ENCODE measurements at regions not wholly inside any gene's neighbourhood (a gene's known extent, or its start where the extent isn't known, plus 50 kb on each side); places are given as distances from the start of the nearest gene placed in this dataset.

DNA sequence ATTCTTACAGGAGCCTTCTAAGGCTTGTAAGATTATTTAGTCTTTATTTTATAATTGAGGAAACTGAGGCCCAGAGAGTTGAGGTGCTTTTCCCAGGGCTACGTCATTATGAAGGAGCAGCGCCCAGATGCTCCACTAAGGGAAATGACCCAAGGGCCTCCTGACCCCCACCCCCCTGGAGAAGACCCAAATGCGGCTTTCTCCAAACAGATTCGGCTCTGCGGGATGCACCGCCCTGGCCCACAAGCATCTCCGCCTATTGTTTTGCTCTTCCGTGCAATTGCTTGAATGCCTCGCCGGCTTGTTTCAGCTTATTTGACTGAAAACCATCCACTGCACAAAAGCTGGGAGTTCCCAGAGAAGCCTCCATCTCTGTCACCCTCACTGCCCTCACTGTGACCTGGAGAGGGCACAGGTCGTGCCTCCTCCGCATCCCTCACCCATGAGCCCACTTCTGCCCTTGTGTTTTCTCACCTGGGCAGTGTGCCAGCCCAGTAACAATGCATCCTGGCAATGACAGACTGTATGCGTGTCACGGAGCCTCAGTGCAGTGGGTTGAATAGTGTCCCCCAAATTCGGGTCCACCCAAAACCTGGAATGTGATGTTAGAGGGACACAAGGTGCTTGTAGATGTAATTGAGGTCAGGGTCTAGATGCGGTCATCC lies 790.2 kb downstream of the TBC1D22A start:
- H3K9me3 ChIP-seq (ENCODE audit: control insufficient read depth, insufficient read depth, low read length): peaks cover 35% of the 10 kb centered on the region
- no peak overlapping the region for H3K4ac ChIP-seq (ENCODE audit: low read depth, low read length)
- intact Hi-C loops (cut with micrococcal nuclease): no loop called here
- no peak overlapping the region for H2AFZ ChIP-seq (replicated peaks; ENCODE audit: low read length, poor library complexity)
- ATAC-seq (ENCODE audit: low read depth) (no peak), DNase-seq (no peak)
- WGBS, 2 experiments (ENCODE audit: extremely low coverage in 2 of 2, insufficient read length in 1 of 2): 83% methylated on average over 11 of the region's 16 CpGs; no CpG with 5 or more reads in 1 of the 2 experiments
- no peak overlapping the region for H4K91ac ChIP-seq (ENCODE audit: insufficient read depth, low read depth, low read length)
- H3K4me2 ChIP-seq (ENCODE audit: low read depth, low read length): no peak overlapping the region
- H3K79me1 ChIP-seq (ENCODE audit: low read depth in 1 of 2, low read length in 2 of 2): no peaks in the 10 kb centered on the region
- H4K8ac ChIP-seq (ENCODE audit: low read depth in 2 of 2, low read length in 2 of 2): no peak overlapping the region
- dilution Hi-C loops (cut with HindIII; ENCODE audit: low sequenced_read_pairs, unreplicated experiment): no loop called here
- H3K36me3 ChIP-seq (ENCODE audit: control insufficient read depth, insufficient read depth, low read length): no peaks in the 10 kb centered on the region
- no peak overlapping the region for H2AK5ac ChIP-seq (ENCODE audit: low read depth, low read length)
- no peak overlapping the region for H3K18ac ChIP-seq (ENCODE audit: low read depth, low read length)
- H2AK9ac ChIP-seq (replicated peaks; ENCODE audit: low read depth, low read length, poor library complexity): no peak overlapping the region
- no peak overlapping the region for H4K5ac ChIP-seq (ENCODE audit: low read depth, low read length)
- no peak overlapping the region for H3K27ac ChIP-seq (ENCODE audit: insufficient read depth, low read length)
- H3K9me1 ChIP-seq (ENCODE audit: insufficient read depth, low read length): no peaks in the 10 kb centered on the region
- no peak overlapping the region for H2BK5ac ChIP-seq (ENCODE audit: low read depth, low read length, poor library complexity, severe bottlenecking)
- no peaks in the 10 kb centered on the region for H4K20me1 ChIP-seq (ENCODE audit: insufficient read depth, low read length)
- H3K9ac ChIP-seq (ENCODE audit: low read depth, low read length): no peak overlapping the region
- CTCF ChIA-PET: no interaction called here
- no peaks in the 10 kb centered on the region for H3K27me3 ChIP-seq (ENCODE audit: control insufficient read depth, insufficient read depth, low read length)
- no peak overlapping the region for H2BK15ac ChIP-seq (ENCODE audit: low read depth, low read length)
- no TSS peak for BruUV-seq (replicated peaks)
- no peak overlapping the region for H3K56ac ChIP-seq (ENCODE audit: extremely low read depth, insufficient read depth, low read length)
- H3K4me1 ChIP-seq (ENCODE audit: control insufficient read depth, insufficient read depth, low read length): no peaks in the 10 kb centered on the region
- H3K4me3 ChIP-seq (ENCODE audit: insufficient read depth, low read depth, low read length): no peak overlapping the region
- no peak overlapping the region for H2BK120ac ChIP-seq (ENCODE audit: low read depth, low read length)
- H3K23ac ChIP-seq (ENCODE audit: low read depth, low read length): no peak overlapping the region
- no peak overlapping the region for H2BK20ac ChIP-seq (ENCODE audit: low read depth, low read length)
- H3K14ac ChIP-seq (replicated peaks; ENCODE audit: low read depth, low read length): no peak overlapping the region
- TF ChIP-seq SMC3 (IDR thresholded peaks at IDR 0.05; ENCODE audit: low read depth, low read length) (no peak), FOS (IDR thresholded peaks at IDR 0.05; ENCODE audit: low read depth, low read length) (no peak), MAFK (IDR thresholded peaks at IDR 0.05; ENCODE audit: low read depth, low read length) (no peak), RAD21 (IDR thresholded peaks at IDR 0.05; ENCODE audit: low read length) (no peak), MAZ (IDR thresholded peaks at IDR 0.05; ENCODE audit: borderline replicate concordance, low read depth, low read length) (no peak), POLR2A (IDR thresholded peaks at IDR 0.05; ENCODE audit: low read depth, low read length) (no peak)
- TF ChIP-seq, protein P1, sequence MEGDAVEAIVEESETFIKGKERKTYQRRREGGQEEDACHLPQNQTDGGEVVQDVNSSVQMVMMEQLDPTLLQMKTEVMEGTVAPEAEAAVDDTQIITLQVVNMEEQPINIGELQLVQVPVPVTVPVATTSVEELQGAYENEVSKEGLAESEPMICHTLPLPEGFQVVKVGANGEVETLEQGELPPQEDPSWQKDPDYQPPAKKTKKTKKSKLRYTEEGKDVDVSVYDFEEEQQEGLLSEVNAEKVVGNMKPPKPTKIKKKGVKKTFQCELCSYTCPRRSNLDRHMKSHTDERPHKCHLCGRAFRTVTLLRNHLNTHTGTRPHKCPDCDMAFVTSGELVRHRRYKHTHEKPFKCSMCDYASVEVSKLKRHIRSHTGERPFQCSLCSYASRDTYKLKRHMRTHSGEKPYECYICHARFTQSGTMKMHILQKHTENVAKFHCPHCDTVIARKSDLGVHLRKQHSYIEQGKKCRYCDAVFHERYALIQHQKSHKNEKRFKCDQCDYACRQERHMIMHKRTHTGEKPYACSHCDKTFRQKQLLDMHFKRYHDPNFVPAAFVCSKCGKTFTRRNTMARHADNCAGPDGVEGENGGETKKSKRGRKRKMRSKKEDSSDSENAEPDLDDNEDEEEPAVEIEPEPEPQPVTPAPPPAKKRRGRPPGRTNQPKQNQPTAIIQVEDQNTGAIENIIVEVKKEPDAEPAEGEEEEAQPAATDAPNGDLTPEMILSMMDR (conservative IDR thresholded peaks at IDR 0.05; ENCODE audit: low read depth, low read length): no peak
- TF ChIP-seq, protein P2, sequence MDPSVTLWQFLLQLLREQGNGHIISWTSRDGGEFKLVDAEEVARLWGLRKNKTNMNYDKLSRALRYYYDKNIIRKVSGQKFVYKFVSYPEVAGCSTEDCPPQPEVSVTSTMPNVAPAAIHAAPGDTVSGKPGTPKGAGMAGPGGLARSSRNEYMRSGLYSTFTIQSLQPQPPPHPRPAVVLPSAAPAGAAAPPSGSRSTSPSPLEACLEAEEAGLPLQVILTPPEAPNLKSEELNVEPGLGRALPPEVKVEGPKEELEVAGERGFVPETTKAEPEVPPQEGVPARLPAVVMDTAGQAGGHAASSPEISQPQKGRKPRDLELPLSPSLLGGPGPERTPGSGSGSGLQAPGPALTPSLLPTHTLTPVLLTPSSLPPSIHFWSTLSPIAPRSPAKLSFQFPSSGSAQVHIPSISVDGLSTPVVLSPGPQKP (IDR thresholded peaks at IDR 0.05; ENCODE audit: borderline replicate concordance, low read depth, low read length): no peak
- POLR2A ChIA-PET (ENCODE audit: unreplicated experiment): no interaction called here
- in situ Hi-C loops (cut with MboI; ENCODE audit: low sequenced_read_pairs): no loop called here

Data from IMR-90 (cell line).